IMR-90 (cell line): ENCODE measurements at regions not wholly inside any gene's neighbourhood (a gene's known extent, or its start where the extent isn't known, plus 50 kb on each side); places are given as distances from the start of the nearest gene placed in this dataset.

Experiments used
- BHLHE40 ChIP-seq: fragments of 150-350 bp; IDR thresholded peaks from 2 replicates; pipeline ENCODE4 v1.6.1; 2016; ENCODE audit warnings: mild to moderate bottlenecking, low read depth, low read length
- CEBPB ChIP-seq: IDR thresholded peaks from 2 replicates; pipeline ENCODE4 v1.6.1; 2012; ENCODE audit warnings: low read depth, low read length, improper control_type of control experiment
- CTCF ChIP-seq: conservative IDR thresholded peaks from 2 replicates; pipeline ENCODE4 v1.5.1; 2012; ENCODE audit warnings: mild to moderate bottlenecking, low read depth, low read length, improper control_type of control experiment
- FOS ChIP-seq: fragments of 150-350 bp; IDR thresholded peaks from 2 replicates; pipeline ENCODE4 v1.6.1; 2016; ENCODE audit warnings: low read depth, low read length
- MAFK ChIP-seq: IDR thresholded peaks from 2 replicates; pipeline ENCODE4 v1.6.1; 2012; ENCODE audit warnings: low read depth, low read length, improper control_type of control experiment
- MAZ ChIP-seq: IDR thresholded peaks from 2 replicates; pipeline ENCODE4 v1.6.1; 2012; ENCODE audit warnings: low read depth, mild to moderate bottlenecking, low read length, improper control_type of control experiment, moderate library complexity, borderline replicate concordance
- MXI1 ChIP-seq: IDR thresholded peaks from 2 replicates; pipeline ENCODE4 v1.6.1; 2012; ENCODE audit warnings: low read depth, mild to moderate bottlenecking, low read length, moderate library complexity, borderline replicate concordance
- NFE2L2 ChIP-seq: fragments of 150-350 bp; IDR thresholded peaks from 2 replicates; pipeline ENCODE4 v1.6.1; 2016; ENCODE audit warnings: low read depth, mild to moderate bottlenecking, low read length
- POLR2A ChIP-seq: IDR thresholded peaks from 2 replicates; pipeline ENCODE4 v1.6.1; 2012; ENCODE audit warnings: mild to moderate bottlenecking, low read depth, low read length
- RAD21 ChIP-seq: IDR thresholded peaks from 2 replicates; pipeline ENCODE4 v1.6.1; 2012; ENCODE audit warnings: low read length, improper control_type of control experiment
- RCOR1 ChIP-seq: IDR thresholded peaks from 2 replicates; pipeline ENCODE4 v1.6.1; 2012; ENCODE audit warnings: mild to moderate bottlenecking, low read length, improper control_type of control experiment; ENCODE audit not compliant: insufficient replicate concordance
- RFX5 ChIP-seq: IDR thresholded peaks from 2 replicates; pipeline ENCODE4 v1.8.0; 2012; ENCODE audit warnings: low read depth, mild to moderate bottlenecking, low read length, moderate library complexity
- SMC3 ChIP-seq: fragments of 150-350 bp; IDR thresholded peaks from 2 replicates; pipeline ENCODE4 v1.6.1; 2016; ENCODE audit warnings: low read depth, mild to moderate bottlenecking, antibody characterized with exemption, low read length, moderate library complexity
- USF2 ChIP-seq: fragments of 150-350 bp; IDR thresholded peaks from 2 replicates; pipeline ENCODE4 v1.6.1; 2017; ENCODE audit warnings: mild to moderate bottlenecking, antibody characterized with exemption, low read length, low read depth

- no peak for TF ChIP-seq CTCF
- no peak for TF ChIP-seq POLR2A
- no peak for TF ChIP-seq USF2
- no peak for TF ChIP-seq SMC3
- no peak for TF ChIP-seq CEBPB
- TF ChIP-seq RAD21, result no peak
- TF ChIP-seq NFE2L2, result no peak
- TF ChIP-seq MAFK, result no peak
- no peak for TF ChIP-seq RCOR1
- TF ChIP-seq RFX5, result no peak
- no peak for TF ChIP-seq MXI1
- no peak for TF ChIP-seq BHLHE40
- TF ChIP-seq MAZ, result no peak
- TF ChIP-seq FOS, result no peak
These were observed 325.6 kb downstream of the ENC1 start for GRCh38 chr5:74314906-74315305.
